Liver (tissue), 8 donors: ENCODE measurements at regions not wholly inside any gene's neighbourhood (a gene's known extent, or its start where the extent isn't known, plus 50 kb on each side); places are given as distances from the start of the nearest gene placed in this dataset.

Source experiments
- DNase-seq: peaks from one replicate; pipeline ENCODE4 v3.0.0-alpha.2; 2017; ENCODE audit warnings: low spot score
- H3K27ac ChIP-seq, 2 donors: one replicate each; pipeline ENCODE4 v1.7.0; 2013; ENCODE audit warnings: inconsistent platforms in 2 of 2, low read length in 2 of 2, control low read depth in 1 of 2, low read depth in 1 of 2, mild to moderate bottlenecking in 1 of 2
- H3K27me3 ChIP-seq, 4 donors: one replicate each; pipeline versions ENCODE4 v1.6.1 to v1.7.0; 2013; ENCODE audit warnings: low read length in 3 of 4, inconsistent platforms in 1 of 4, mild to moderate bottlenecking in 1 of 4, moderate library complexity in 1 of 4; ENCODE audit not compliant: control insufficient read depth in 4 of 4, insufficient read depth in 4 of 4
- H3K36me3 ChIP-seq, 4 donors: one replicate each; pipeline versions ENCODE4 v1.6.1 to v1.7.0; 2013; ENCODE audit warnings: low read length in 3 of 4, mild to moderate bottlenecking in 3 of 4, low read depth in 1 of 4, moderate library complexity in 1 of 4; ENCODE audit not compliant: control insufficient read depth in 4 of 4, insufficient read depth in 3 of 4
- H3K4me1 ChIP-seq, 4 donors: one replicate each; pipeline versions ENCODE4 v1.6.1 to v1.7.0; 2013; ENCODE audit warnings: low read length in 3 of 4, mild to moderate bottlenecking in 3 of 4, moderate library complexity in 1 of 4; ENCODE audit not compliant: control insufficient read depth in 4 of 4, insufficient read depth in 4 of 4
- H3K4me3 ChIP-seq, 3 donors: one replicate each; pipeline versions ENCODE4 v1.6.1 to v1.7.0; 2013; ENCODE audit warnings: low read length in 3 of 3, control low read depth in 1 of 3, low read depth in 1 of 3, mild to moderate bottlenecking in 1 of 3
- H3K9ac ChIP-seq, 2 donors: one replicate each; pipeline ENCODE4 v1.7.0; 2013; ENCODE audit warnings: low read length in 2 of 2, mild to moderate bottlenecking in 2 of 2, moderate library complexity in 2 of 2, control low read depth in 1 of 2, low read depth in 1 of 2
- H3K9me3 ChIP-seq, 4 donors: one replicate each; pipeline versions ENCODE4 v1.6.1 to v1.7.0; 2013; ENCODE audit warnings: low read length in 3 of 4; ENCODE audit not compliant: control insufficient read depth in 4 of 4
- EGR1 ChIP-seq, 2 donors: IDR thresholded peaks; 2 replicates each; pipeline ENCODE4 v1.6.1; 2016 to 2018; ENCODE audit warnings: antibody characterized with exemption in 2 of 2, low read depth in 2 of 2
- FOXA1 ChIP-seq: IDR thresholded peaks from 2 replicates; pipeline ENCODE4 v1.6.1; 2016; ENCODE audit warnings: antibody characterized with exemption
- FOXA2 ChIP-seq: IDR thresholded peaks from 2 replicates; pipeline ENCODE4 v1.6.1; 2016; ENCODE audit warnings: antibody characterized with exemption
- HNF4A ChIP-seq, 2 donors: conservative IDR thresholded peaks; 2 replicates each; pipeline ENCODE4 v1.6.1; 2016; ENCODE audit warnings: antibody characterized with exemption in 2 of 2, mild to moderate bottlenecking in 2 of 2
- MAX ChIP-seq: IDR thresholded peaks from 2 replicates; pipeline ENCODE4 v1.6.1; 2016; ENCODE audit warnings: antibody characterized with exemption
- NR2F2 ChIP-seq: IDR thresholded peaks from 2 replicates; pipeline ENCODE4 v1.6.1; 2016; ENCODE audit warnings: antibody characterized with exemption
- RAD21 ChIP-seq, 2 donors: IDR thresholded peaks; 2 replicates each; pipeline ENCODE4 v1.6.1; 2016; ENCODE audit warnings: antibody characterized with exemption in 2 of 2, mild to moderate bottlenecking in 2 of 2
- ZBTB33 ChIP-seq: IDR thresholded peaks from 2 replicates; pipeline ENCODE4 v1.6.1; 2016; ENCODE audit warnings: antibody characterized with exemption
- WGBS: extraction: QIAGEN DNeasy Blood & Tissue Kit; methylation state at CpG from one replicate; pipeline ENCODE4 v1.1.7; 2013; 5-methylcytosine and 5-hydroxymethylcytosine counted together
- TF ChIP-seq, protein P1 (sequence below): IDR thresholded peaks from 2 replicates; pipeline ENCODE4 v1.6.1; 2016; ENCODE audit warnings: antibody characterized with exemption, mild to moderate bottlenecking
- TF ChIP-seq, protein P2 (sequence below): fragments of 150-350 bp; IDR thresholded peaks from 2 replicates; pipeline ENCODE4 v1.5.1; 2017; ENCODE audit warnings: improper control_type of control experiment, low read depth, low read length; ENCODE audit not compliant: missing input control
- donor health status: healthy.
- donor health status: healthy.
- donor health status: healthy.
- donor health status: healthy.
- donor health status: healthy.

- TF ChIP-seq, protein P1, sequence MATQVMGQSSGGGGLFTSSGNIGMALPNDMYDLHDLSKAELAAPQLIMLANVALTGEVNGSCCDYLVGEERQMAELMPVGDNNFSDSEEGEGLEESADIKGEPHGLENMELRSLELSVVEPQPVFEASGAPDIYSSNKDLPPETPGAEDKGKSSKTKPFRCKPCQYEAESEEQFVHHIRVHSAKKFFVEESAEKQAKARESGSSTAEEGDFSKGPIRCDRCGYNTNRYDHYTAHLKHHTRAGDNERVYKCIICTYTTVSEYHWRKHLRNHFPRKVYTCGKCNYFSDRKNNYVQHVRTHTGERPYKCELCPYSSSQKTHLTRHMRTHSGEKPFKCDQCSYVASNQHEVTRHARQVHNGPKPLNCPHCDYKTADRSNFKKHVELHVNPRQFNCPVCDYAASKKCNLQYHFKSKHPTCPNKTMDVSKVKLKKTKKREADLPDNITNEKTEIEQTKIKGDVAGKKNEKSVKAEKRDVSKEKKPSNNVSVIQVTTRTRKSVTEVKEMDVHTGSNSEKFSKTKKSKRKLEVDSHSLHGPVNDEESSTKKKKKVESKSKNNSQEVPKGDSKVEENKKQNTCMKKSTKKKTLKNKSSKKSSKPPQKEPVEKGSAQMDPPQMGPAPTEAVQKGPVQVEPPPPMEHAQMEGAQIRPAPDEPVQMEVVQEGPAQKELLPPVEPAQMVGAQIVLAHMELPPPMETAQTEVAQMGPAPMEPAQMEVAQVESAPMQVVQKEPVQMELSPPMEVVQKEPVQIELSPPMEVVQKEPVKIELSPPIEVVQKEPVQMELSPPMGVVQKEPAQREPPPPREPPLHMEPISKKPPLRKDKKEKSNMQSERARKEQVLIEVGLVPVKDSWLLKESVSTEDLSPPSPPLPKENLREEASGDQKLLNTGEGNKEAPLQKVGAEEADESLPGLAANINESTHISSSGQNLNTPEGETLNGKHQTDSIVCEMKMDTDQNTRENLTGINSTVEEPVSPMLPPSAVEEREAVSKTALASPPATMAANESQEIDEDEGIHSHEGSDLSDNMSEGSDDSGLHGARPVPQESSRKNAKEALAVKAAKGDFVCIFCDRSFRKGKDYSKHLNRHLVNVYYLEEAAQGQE = no peak
- TF ChIP-seq FOXA1 = no peak
- no peak for TF ChIP-seq EGR1 (IDR thresholded peaks at IDR 0.05; ENCODE audit: low read depth in 2 of 2)
- peak; percentile 78 for TF ChIP-seq NR2F2
- TF ChIP-seq, protein P2, sequence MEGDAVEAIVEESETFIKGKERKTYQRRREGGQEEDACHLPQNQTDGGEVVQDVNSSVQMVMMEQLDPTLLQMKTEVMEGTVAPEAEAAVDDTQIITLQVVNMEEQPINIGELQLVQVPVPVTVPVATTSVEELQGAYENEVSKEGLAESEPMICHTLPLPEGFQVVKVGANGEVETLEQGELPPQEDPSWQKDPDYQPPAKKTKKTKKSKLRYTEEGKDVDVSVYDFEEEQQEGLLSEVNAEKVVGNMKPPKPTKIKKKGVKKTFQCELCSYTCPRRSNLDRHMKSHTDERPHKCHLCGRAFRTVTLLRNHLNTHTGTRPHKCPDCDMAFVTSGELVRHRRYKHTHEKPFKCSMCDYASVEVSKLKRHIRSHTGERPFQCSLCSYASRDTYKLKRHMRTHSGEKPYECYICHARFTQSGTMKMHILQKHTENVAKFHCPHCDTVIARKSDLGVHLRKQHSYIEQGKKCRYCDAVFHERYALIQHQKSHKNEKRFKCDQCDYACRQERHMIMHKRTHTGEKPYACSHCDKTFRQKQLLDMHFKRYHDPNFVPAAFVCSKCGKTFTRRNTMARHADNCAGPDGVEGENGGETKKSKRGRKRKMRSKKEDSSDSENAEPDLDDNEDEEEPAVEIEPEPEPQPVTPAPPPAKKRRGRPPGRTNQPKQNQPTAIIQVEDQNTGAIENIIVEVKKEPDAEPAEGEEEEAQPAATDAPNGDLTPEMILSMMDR = no peak
- TF ChIP-seq FOXA2 = no peak
Measured at GRCh38 chr5:40430101-40430710, 249.5 kb upstream of the PTGER4 start.

DNA sequence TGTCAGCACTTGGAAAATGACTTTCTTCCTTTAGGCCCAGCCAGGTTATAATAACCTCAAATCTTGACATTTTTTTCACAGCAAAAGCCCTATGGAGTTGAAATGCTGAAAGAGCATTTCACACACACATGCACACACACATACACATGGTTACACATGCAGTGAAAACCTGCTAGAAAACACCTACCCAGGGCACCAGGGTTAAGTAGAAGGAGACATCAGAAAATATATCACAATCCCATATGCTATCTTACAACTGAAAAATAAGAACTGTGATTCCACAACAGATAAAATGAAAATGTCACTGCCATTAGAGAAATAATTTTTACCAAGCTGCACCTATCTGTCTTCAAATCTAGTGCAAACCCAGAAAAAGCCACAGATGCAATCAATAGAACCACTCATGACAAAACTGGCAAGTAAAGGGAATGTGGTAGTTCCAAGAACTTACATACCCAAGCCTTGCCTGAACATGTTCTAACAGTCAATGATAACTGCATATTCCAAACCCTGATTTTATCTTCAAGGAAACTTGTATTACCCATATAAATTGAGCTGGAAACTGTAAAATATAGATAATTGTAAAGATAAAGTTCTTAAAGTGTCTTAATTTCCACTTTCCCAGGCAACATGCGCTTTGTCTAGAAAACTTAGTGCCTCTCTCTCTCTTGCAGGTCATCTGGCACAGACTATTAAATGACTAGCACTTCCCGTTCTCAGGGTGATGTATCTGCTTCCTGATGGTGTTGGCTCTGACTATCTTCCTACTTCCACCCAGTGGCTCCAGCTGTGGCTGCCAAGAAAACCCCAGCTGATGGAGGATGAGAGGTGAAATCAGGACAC is 250.2 kb upstream of the PTGER4 start:
- Histone ChIP-seq H3K27ac (no peak overlapping the region), H3K36me3 (no peaks in the 10 kb centered on the region), H3K4me1 (no peaks in the 10 kb centered on the region), H3K4me3 (no peak overlapping the region), H3K9me3 (peaks cover 0 to 2% (median 0%) of the 10 kb centered on the region in 4 donors), H3K9ac (no peak overlapping the region), H3K27me3 (no peaks in the 10 kb centered on the region)
- DNase-seq = no peak
- TF ChIP-seq ZBTB33 (no peak), MAX (peak; percentile 56), NR2F2 (peak; percentile 51), RAD21 (IDR thresholded peaks at IDR 0.05) (peak in 1 of 2 donors; percentile 29), HNF4A (conservative IDR thresholded peaks at IDR 0.05) (no peak)
- TF ChIP-seq, protein P2 = no peak
- 56% methylated on average over 2 of the region's 2 CpGs for WGBS

More at GRCh38 chr5:40430101-40430710, 249.5 kb upstream of the PTGER4 start:
- no peak overlapping the region for H3K9ac ChIP-seq
- no peaks in the 10 kb centered on the region for H3K4me1 ChIP-seq
- H3K36me3 ChIP-seq = no peaks in the 10 kb centered on the region
- WGBS = 59% methylated on average over 3 of the region's 3 CpGs
- DNase-seq = no peak
- H3K4me3 ChIP-seq = no peak overlapping the region
- H3K27me3 ChIP-seq = no peaks in the 10 kb centered on the region
- H3K27ac ChIP-seq = no peak overlapping the region
- peaks cover 0 to 2% (median 0%) of the 10 kb centered on the region in 4 donors for H3K9me3 ChIP-seq
